Stimulated activated naive B cell treated with anti-CD40 and anti-IgM and Interleukin-4, amounts not matched to agents 10 μg/mL and 1 μg/mL and 100 μg/mL, for 72 hours (primary cell): ENCODE measurements at regions not wholly inside any gene's neighbourhood (a gene's known extent, or its start where the extent isn't known, plus 50 kb on each side); places are given as distances from the start of the nearest gene placed in this dataset.
"Not testable (repeated sequence)": the region's sequence is repeated elsewhere in the genome, so short reads cannot be mapped to it uniquely, and the experiment has no call there.

Source experiments
- ATAC-seq, 2 donors: fragments of 150-1000 bp; cut with Tn5 transposase; replicated peaks; 2 replicates each; pipeline ENCODE4 v1.10.0; 2021; ENCODE audit warnings: moderate library complexity in 1 of 2
- DNase-seq: peaks from one replicate; pipeline ENCODE4 v3.0.0; 2021
- H3K27ac Mint-ChIP-seq: one replicate; pipeline ENCODE4 v1.8.0; 2022; ENCODE audit warnings: mild to moderate bottlenecking, mixed read lengths
- H3K27me3 Mint-ChIP-seq, 2 donors: one replicate each; pipeline ENCODE4 v1.8.0; 2022; ENCODE audit warnings: mixed read lengths in 2 of 2
- H3K36me3 Mint-ChIP-seq, 2 donors: one replicate each; pipeline ENCODE4 v1.8.0; 2022; ENCODE audit warnings: mixed read lengths in 2 of 2, mild to moderate bottlenecking in 1 of 2
- H3K4me1 Mint-ChIP-seq, 2 donors: one replicate each; pipeline ENCODE4 v1.8.0; 2022; ENCODE audit warnings: mixed read lengths in 2 of 2, mild to moderate bottlenecking in 1 of 2
- H3K4me3 Mint-ChIP-seq, 2 donors: one replicate each; pipeline ENCODE4 v1.8.0; 2022; ENCODE audit warnings: mild to moderate bottlenecking in 2 of 2, mixed read lengths in 2 of 2, moderate library complexity in 1 of 2
- H3K9me3 Mint-ChIP-seq, 2 donors: one replicate each; pipeline ENCODE4 v1.8.0; 2022; ENCODE audit warnings: mixed read lengths in 2 of 2, mild to moderate bottlenecking in 1 of 2

DNA sequence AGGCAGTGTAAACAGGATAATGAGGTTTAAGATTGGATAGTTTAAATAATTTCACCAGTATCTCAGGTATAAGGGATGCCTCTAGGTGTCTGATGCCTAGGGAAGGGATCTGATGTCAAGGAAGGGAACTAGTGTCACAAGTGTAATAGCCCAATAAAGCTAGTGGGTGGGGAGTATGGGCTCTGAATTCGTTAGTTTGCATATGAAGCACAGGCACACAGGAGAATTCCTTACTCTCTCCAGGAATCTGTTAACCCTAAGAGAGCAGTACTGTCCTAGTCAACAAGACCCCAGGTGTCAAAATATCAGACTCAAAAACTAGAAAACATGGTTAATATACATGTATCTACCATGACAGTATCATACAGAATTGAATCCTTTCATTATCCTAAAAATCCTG lies 352.5 kb upstream of the CYLC2 start:
- H3K27ac Mint-ChIP-seq, result no peak overlapping the region
- H3K4me3 Mint-ChIP-seq, result no peak overlapping the region
- ATAC-seq (no peak), DNase-seq (no peak)
- H3K36me3 Mint-ChIP-seq, result no peaks in the 10 kb centered on the region
- H3K4me1 Mint-ChIP-seq, result no peaks in the 10 kb centered on the region
- no peaks in the 10 kb centered on the region for H3K27me3 Mint-ChIP-seq
- H3K9me3 Mint-ChIP-seq, result no peaks in the 10 kb centered on the region

DNA sequence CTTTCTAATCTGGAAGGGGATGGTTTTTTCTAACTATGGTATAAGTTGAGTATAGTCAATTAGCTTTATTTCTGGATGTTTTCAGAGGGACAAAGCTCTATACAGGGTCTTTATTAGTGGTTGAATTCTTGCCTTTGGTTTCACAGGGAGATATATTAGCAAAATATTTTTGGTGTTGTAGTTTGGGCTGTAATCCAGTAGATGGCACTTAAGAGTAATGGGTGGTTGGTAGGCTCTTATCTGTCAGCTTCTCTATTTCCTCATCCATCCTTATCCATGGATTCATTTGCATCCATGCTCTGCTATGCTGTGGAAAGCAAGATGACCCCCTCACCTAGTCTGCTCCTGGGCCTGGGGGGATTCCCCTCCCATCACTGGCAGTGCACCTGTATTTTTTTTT lies 363.6 kb upstream of the CYLC2 start:
- no peaks in the 10 kb centered on the region for H3K36me3 Mint-ChIP-seq
- no peak overlapping the region for H3K27ac Mint-ChIP-seq
- H3K27me3 Mint-ChIP-seq, result no peaks in the 10 kb centered on the region
- no peak overlapping the region for H3K4me3 Mint-ChIP-seq
- DNase-seq (no peak), ATAC-seq (peak in 1 of 2 donors; percentile 14)
- H3K9me3 Mint-ChIP-seq, result peaks cover 0 to 3% of the 10 kb centered on the region in 2 donors
- H3K4me1 Mint-ChIP-seq, result no peaks in the 10 kb centered on the region

GRCh38 chr9:102609461-102609860 lies 385.7 kb upstream of the CYLC2 start:
- no peak overlapping the region for H3K4me3 Mint-ChIP-seq
- H3K27ac Mint-ChIP-seq, result no peak overlapping the region
- H3K27me3 Mint-ChIP-seq, result no peaks in the 10 kb centered on the region
- ATAC-seq (no peak), DNase-seq (no peak)
- peaks cover 2 to 4% of the 10 kb centered on the region in 2 donors for H3K9me3 Mint-ChIP-seq
- H3K36me3 Mint-ChIP-seq, result no peaks in the 10 kb centered on the region
- no peaks in the 10 kb centered on the region for H3K4me1 Mint-ChIP-seq

- ATAC-seq, H3K4me1 Mint-ChIP-seq, H3K27ac Mint-ChIP-seq, H3K36me3 Mint-ChIP-seq, H3K4me3 Mint-ChIP-seq, H3K27me3 Mint-ChIP-seq, DNase-seq: not testable (repeated sequence)
- H3K9me3 Mint-ChIP-seq, result peaks cover 7 to 15% of the 10 kb centered on the region in 2 donors
Measured at GRCh38 chr9:102603198-102604195, 391.6 kb upstream of the CYLC2 start.

DNA sequence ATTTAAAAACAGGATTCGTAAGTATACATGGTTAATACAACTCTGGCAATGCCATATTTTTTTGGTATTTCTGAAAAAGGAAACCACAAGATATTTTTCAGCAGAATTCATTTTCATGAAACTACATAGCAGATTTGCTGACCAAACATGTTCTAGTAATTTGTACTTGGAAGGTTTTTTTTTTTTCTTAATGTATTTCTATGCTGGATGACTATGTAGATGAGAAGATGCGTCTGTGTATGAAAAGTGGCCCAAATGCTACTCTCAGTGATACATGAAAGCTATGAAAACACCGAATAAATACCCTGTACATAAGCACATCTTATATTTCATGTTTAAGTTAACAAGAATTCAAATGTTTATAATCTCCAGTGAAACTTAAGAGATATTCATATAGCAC lies 400.9 kb upstream of the CYLC2 start:
- Mint-ChIP-seq H3K36me3 (no peaks in the 10 kb centered on the region), H3K4me1 (no peaks in the 10 kb centered on the region), H3K27me3 (no peaks in the 10 kb centered on the region), H3K9me3 (peaks cover under 1 to 2% of the 10 kb centered on the region in 2 donors), H3K4me3 (no peak overlapping the region), H3K27ac (no peak overlapping the region)
- no peak for DNase-seq
- no peak for ATAC-seq

DNA sequence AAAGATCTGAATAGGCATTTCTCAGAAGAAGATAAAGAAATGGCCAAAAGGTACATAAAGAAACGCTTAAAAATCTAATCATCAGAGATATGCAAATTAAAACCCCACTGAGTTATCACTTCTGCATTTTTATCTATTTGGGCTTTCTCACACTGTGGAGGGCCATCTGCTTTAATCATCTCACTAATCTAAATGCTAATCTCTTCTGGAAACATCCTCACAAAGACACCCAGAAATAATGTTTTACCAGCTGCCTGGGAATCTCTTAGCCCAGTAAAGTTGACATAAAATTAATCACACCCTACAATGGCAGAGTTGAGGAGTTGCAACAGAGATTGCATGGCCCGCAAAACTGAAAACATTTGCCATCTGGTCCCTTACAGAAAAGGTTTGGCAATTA lies 407.9 kb upstream of the CYLC2 start:
- Mint-ChIP-seq H3K4me1 (no peaks in the 10 kb centered on the region), H3K36me3 (no peaks in the 10 kb centered on the region), H3K4me3 (no peak overlapping the region), H3K27ac (no peak overlapping the region), H3K9me3 (no peaks in the 10 kb centered on the region), H3K27me3 (no peaks in the 10 kb centered on the region)
- no peak for ATAC-seq
- DNase-seq, result no peak

- Mint-ChIP-seq H3K27me3 (no peaks in the 10 kb centered on the region), H3K36me3 (no peaks in the 10 kb centered on the region), H3K4me3 (no peak overlapping the region), H3K4me1 (no peaks in the 10 kb centered on the region), H3K27ac (no peak overlapping the region), H3K9me3 (peaks cover 4 to 6% of the 10 kb centered on the region in 2 donors)
- ATAC-seq, result no peak
- DNase-seq, result no peak
Measured at GRCh38 chr9:102569436-102569835, 425.7 kb upstream of the CYLC2 start.

DNA sequence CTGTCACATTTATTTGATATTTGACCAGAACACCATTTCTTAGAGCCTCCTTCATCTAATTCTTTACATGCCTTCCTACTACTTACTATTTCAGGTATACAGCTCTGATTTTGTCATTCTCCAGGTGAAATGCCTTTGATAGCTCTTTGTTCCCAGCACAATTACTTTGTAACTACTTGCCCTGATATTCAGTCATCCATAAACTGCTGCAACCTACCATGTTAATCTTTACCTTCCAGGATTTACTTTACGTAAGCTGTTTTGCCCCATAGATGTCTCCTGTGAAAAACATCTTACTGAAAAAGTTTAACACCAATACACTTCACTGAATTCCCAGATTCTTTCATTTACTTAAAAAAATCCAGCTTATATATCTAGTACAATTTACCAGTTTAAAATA lies 443.8 kb upstream of the CYLC2 start:
- no peak overlapping the region for H3K4me3 Mint-ChIP-seq
- no peaks in the 10 kb centered on the region for H3K4me1 Mint-ChIP-seq
- DNase-seq (no peak), ATAC-seq (no peak)
- peaks cover 15 to 20% of the 10 kb centered on the region in 2 donors for H3K9me3 Mint-ChIP-seq
- H3K27me3 Mint-ChIP-seq, result no peaks in the 10 kb centered on the region
- H3K36me3 Mint-ChIP-seq, result no peaks in the 10 kb centered on the region
- H3K27ac Mint-ChIP-seq, result no peak overlapping the region

GRCh38 chr9:102550886-102551285 lies 444.2 kb upstream of the CYLC2 start:
- Mint-ChIP-seq H3K36me3 (no peaks in the 10 kb centered on the region), H3K4me3 (no peak overlapping the region), H3K27me3 (no peaks in the 10 kb centered on the region), H3K27ac (no peak overlapping the region), H3K9me3 (peaks cover 15 to 20% of the 10 kb centered on the region in 2 donors), H3K4me1 (no peaks in the 10 kb centered on the region)
- no peak for DNase-seq
- no peak for ATAC-seq

GRCh38 chr9:102550266-102550665 lies 444.9 kb upstream of the CYLC2 start:
- DNase-seq (no peak), ATAC-seq (no peak)
- no peaks in the 10 kb centered on the region for H3K27me3 Mint-ChIP-seq
- H3K4me3 Mint-ChIP-seq, result no peak overlapping the region
- peaks cover 15 to 20% of the 10 kb centered on the region in 2 donors for H3K9me3 Mint-ChIP-seq
- H3K4me1 Mint-ChIP-seq, result no peaks in the 10 kb centered on the region
- H3K27ac Mint-ChIP-seq, result no peak overlapping the region
- H3K36me3 Mint-ChIP-seq, result no peaks in the 10 kb centered on the region

DNA sequence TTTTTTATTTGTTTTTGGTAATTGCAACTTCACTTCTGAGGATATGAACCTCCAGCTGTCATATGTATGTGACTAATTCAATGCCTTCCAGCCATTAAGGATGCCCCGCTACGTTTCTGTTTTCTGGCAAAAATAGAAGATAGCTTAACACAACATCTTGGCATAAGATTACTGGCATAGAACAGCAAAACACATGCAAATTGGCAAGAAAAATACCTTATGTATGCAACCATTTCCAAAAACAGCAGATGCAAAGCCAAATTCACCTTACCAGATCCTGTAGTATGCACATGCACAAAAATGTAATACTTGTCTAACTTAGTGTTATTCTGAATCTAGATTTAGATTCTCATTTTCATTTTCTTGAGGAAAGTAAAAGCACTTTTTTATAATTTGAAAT lies 461.1 kb upstream of the CYLC2 start:
- no peak overlapping the region for H3K27ac Mint-ChIP-seq
- ATAC-seq (no peak), DNase-seq (no peak)
- peaks cover 0 to 1% of the 10 kb centered on the region in 2 donors for H3K9me3 Mint-ChIP-seq
- no peaks in the 10 kb centered on the region for H3K27me3 Mint-ChIP-seq
- no peak overlapping the region for H3K4me3 Mint-ChIP-seq
- H3K4me1 Mint-ChIP-seq, result no peaks in the 10 kb centered on the region
- H3K36me3 Mint-ChIP-seq, result no peaks in the 10 kb centered on the region

DNA sequence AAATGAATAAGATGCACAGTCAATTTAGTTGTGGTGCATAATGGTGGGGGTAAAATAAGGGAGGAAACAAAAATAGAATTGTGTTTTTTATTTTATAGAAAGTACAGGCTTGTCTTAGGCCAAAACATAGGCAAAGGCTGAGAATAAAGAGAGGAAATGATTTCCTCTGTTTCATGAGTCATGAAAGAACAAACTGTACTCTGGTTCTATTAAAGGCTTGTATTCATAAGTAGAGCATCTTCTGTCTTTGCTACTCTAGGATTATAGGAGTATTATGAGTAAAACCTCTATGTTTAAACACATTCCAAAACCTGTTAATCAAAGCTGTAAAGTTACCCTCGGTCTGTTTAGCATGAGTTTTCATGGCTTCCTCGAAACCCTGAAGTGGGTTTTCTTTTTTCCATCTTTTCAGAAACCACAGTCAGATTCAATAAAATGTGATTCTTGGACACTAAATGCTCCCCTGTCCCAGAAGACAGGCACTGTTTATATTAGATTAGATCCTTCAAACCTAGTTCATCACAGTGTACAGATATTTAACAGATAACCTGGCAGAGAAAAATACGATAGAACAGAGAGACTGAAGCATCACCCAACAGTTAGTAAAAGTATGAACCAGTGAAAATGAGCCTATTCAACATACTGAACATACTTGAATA lies 473.9 kb upstream of the CYLC2 start:
- no peaks in the 10 kb centered on the region for H3K9me3 Mint-ChIP-seq
- H3K36me3 Mint-ChIP-seq, result no peaks in the 10 kb centered on the region
- H3K27me3 Mint-ChIP-seq, result no peaks in the 10 kb centered on the region
- ATAC-seq, result no peak
- H3K27ac Mint-ChIP-seq, result no peak overlapping the region
- no peak for DNase-seq
- H3K4me1 Mint-ChIP-seq, result no peaks in the 10 kb centered on the region
- no peak overlapping the region for H3K4me3 Mint-ChIP-seq

DNA sequence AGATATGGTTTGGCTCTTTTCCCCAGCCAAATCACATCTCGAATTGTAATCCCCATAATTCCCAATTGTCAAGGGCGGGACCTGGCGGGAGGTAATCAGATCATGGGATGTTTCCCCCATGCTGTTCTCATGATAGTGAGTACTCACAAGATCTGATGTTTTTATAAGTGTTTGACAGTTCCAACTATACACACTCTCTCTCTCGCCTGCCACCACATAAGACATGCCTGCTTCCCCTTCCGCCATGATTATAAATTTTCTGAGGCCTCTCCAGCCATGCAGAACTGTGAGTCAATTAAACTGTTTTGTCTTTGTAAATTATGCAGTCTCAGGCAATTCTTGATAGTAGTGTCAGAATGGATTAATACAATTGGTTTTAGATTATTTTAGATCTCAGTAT lies 475.7 kb upstream of the CYLC2 start:
- DNase-seq, result no peak
- Mint-ChIP-seq H3K27me3 (no peaks in the 10 kb centered on the region), H3K4me3 (no peak overlapping the region), H3K4me1 (no peaks in the 10 kb centered on the region), H3K9me3 (no peaks in the 10 kb centered on the region), H3K36me3 (no peaks in the 10 kb centered on the region), H3K27ac (no peak overlapping the region)
- ATAC-seq, result no peak

GRCh38 chr9:102518324-102518723 lies 476.8 kb upstream of the CYLC2 start:
- Mint-ChIP-seq H3K4me3 (no peak overlapping the region), H3K27me3 (no peaks in the 10 kb centered on the region), H3K9me3 (no peaks in the 10 kb centered on the region), H3K36me3 (no peaks in the 10 kb centered on the region), H3K4me1 (no peaks in the 10 kb centered on the region), H3K27ac (no peak overlapping the region)
- no peak for DNase-seq
- ATAC-seq, result no peak

DNA sequence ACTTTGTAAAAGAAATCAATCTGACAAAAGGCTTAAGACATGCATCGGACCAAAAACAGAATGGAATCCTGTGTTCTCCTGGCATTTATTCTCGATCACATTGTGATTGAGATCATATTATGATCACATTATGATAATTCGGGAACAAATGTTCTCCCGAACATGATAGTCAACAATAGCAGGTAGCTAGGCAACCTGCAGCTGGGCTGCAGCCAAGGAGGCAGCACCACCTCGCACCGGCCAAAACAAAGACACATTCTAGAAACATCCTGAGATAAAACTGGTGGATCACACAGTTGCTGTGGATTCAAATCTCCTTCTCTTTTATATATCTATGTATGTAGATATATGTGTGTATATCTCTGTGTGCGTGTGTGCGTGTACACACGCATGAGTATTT lies 480.6 kb upstream of the CYLC2 start:
- Mint-ChIP-seq H3K27me3 (no peaks in the 10 kb centered on the region), H3K9me3 (no peaks in the 10 kb centered on the region), H3K27ac (no peak overlapping the region), H3K4me3 (no peak overlapping the region), H3K36me3 (no peaks in the 10 kb centered on the region), H3K4me1 (no peaks in the 10 kb centered on the region)
- DNase-seq (no peak), ATAC-seq (no peak)
